WTC11 (cell line): ENCODE measurements at regions not wholly inside any gene's neighbourhood (a gene's known extent, or its start where the extent isn't known, plus 50 kb on each side); places are given as distances from the start of the nearest gene placed in this dataset.

Source experiments
- ATAC-seq: fragments of 200-7000 bp; cut with Tn5 transposase; 2 replicates; pipeline ENCODE4 v1.10.0; 2021; ENCODE audit warnings: mild to moderate bottlenecking, moderate library complexity
- CTCF ChIA-PET: fragments of 300-600 bp; sonication (Branson Sonifier 250); formaldehyde crosslinking; loops from one replicate; lab custom pipeline; 2021; ENCODE audit warnings: antibody characterized with exemption; lab: Charles Lee
- POLR2A ChIA-PET: fragments of 350-600 bp; sonication (Branson Sonifier 250); formaldehyde crosslinking; loops from one replicate; lab custom pipeline; 2021; ENCODE audit warnings: antibody characterized with exemption; lab: Charles Lee
- DNase-seq: peaks from one replicate; pipeline ENCODE4 v3.0.0; 2021; ENCODE audit warnings: low spot score
- H3K27ac Mint-ChIP-seq: 2 replicates; pipeline ENCODE4 v1.8.0; 2021; ENCODE audit warnings: mixed read lengths
- H3K27me3 Mint-ChIP-seq: 2 replicates; pipeline ENCODE4 v1.8.0; 2021; ENCODE audit warnings: low read depth, mild to moderate bottlenecking, moderate library complexity, mixed read lengths
- H3K36me3 Mint-ChIP-seq: 2 replicates; pipeline ENCODE4 v1.8.0; 2021; ENCODE audit warnings: mixed read lengths
- H3K4me1 Mint-ChIP-seq: 2 replicates; pipeline ENCODE4 v1.8.0; 2022; ENCODE audit warnings: mixed read lengths
- H3K4me3 Mint-ChIP-seq: 2 replicates; pipeline ENCODE4 v1.8.0; 2021; ENCODE audit warnings: mild to moderate bottlenecking, moderate library complexity, mixed read lengths
- H3K9me3 Mint-ChIP-seq: 2 replicates; pipeline ENCODE4 v1.8.0; 2021; ENCODE audit warnings: mixed read lengths
- ATF1 ChIP-seq: sonication (generic); formaldehyde crosslinking; IDR thresholded peaks from 2 replicates; pipeline ENCODE4 v1.8.1; 2023; ENCODE audit warnings: mild to moderate bottlenecking, moderate library complexity, missing genetic modification reagents
- ATF3 ChIP-seq: sonication (generic); formaldehyde crosslinking; conservative IDR thresholded peaks from 2 replicates; pipeline ENCODE4 v1.8.1; 2022; ENCODE audit warnings: mild to moderate bottlenecking, missing genetic modification reagents
- E2F5 ChIP-seq: sonication (generic); formaldehyde crosslinking; IDR thresholded peaks from 2 replicates; pipeline ENCODE4 v1.8.1; 2022; ENCODE audit warnings: mild to moderate bottlenecking, moderate library complexity, missing genetic modification reagents
- EMX1 ChIP-seq: fragments of 250-450 bp; sonication (Bioruptor Pico); IDR thresholded peaks from 2 replicates; pipeline ENCODE4 v1.8.0; 2021; ENCODE audit warnings: mild to moderate bottlenecking
- ESRRA ChIP-seq: sonication (generic); formaldehyde crosslinking; IDR thresholded peaks from 2 replicates; pipeline ENCODE4 v1.8.1; 2022; ENCODE audit warnings: mild to moderate bottlenecking, missing genetic modification reagents, borderline replicate concordance
- GABPB1 ChIP-seq: sonication (generic); formaldehyde crosslinking; IDR thresholded peaks from 2 replicates; pipeline ENCODE4 v1.8.1; 2023; ENCODE audit warnings: mild to moderate bottlenecking, missing genetic modification reagents
- HMGXB4 ChIP-seq: sonication (generic); formaldehyde crosslinking; IDR thresholded peaks from 2 replicates; pipeline ENCODE4 v1.8.1; 2023; ENCODE audit warnings: mild to moderate bottlenecking, moderate library complexity, missing genetic modification reagents
- MYBL2 ChIP-seq: sonication (generic); formaldehyde crosslinking; IDR thresholded peaks from 2 replicates; pipeline ENCODE4 v1.8.1; 2023; ENCODE audit warnings: mild to moderate bottlenecking, moderate library complexity, missing genetic modification reagents
- NFYB ChIP-seq: sonication (generic); formaldehyde crosslinking; conservative IDR thresholded peaks from 2 replicates; pipeline ENCODE4 v1.8.0; 2022; ENCODE audit warnings: low read depth, missing genetic modification reagents
- OVOL2 ChIP-seq: fragments of 250-450 bp; sonication (Bioruptor Pico); IDR thresholded peaks from 2 replicates; pipeline ENCODE4 v1.9.0; 2021; ENCODE audit warnings: mild to moderate bottlenecking, borderline replicate concordance
- SMAD4 ChIP-seq: sonication (generic); formaldehyde crosslinking; IDR thresholded peaks from 2 replicates; pipeline ENCODE4 v1.8.0; 2022; ENCODE audit warnings: mild to moderate bottlenecking, missing genetic modification reagents
- STAT6 ChIP-seq: sonication (generic); formaldehyde crosslinking; conservative IDR thresholded peaks from 2 replicates; pipeline ENCODE4 v1.8.1; 2023; ENCODE audit warnings: mild to moderate bottlenecking, low read depth, missing genetic modification reagents, moderate library complexity
- ZNF138 ChIP-seq: sonication (generic); formaldehyde crosslinking; conservative IDR thresholded peaks from 2 replicates; pipeline ENCODE4 v1.8.1; 2022; ENCODE audit warnings: mild to moderate bottlenecking, moderate library complexity, missing genetic modification reagents
- ZNF219 ChIP-seq: sonication (generic); formaldehyde crosslinking; IDR thresholded peaks from 2 replicates; pipeline ENCODE4 v1.8.0; 2023; ENCODE audit warnings: missing genetic modification reagents, mild to moderate bottlenecking, borderline replicate concordance
- ZNF317 ChIP-seq: sonication (generic); formaldehyde crosslinking; IDR thresholded peaks from 2 replicates; pipeline ENCODE4 v1.8.1; 2023; ENCODE audit warnings: low read depth, mild to moderate bottlenecking, moderate library complexity, missing genetic modification reagents, borderline replicate concordance
- ZNF512 ChIP-seq: sonication (generic); formaldehyde crosslinking; IDR thresholded peaks from 2 replicates; pipeline ENCODE4 v1.8.1; 2022; ENCODE audit warnings: missing genetic modification reagents, borderline replicate concordance

- H3K27me3 Mint-ChIP-seq, result no peaks in the 10 kb centered on the region
- peaks cover under 1% of the 10 kb centered on the region; the same call in 1 of the 2 replicates for H3K4me1 Mint-ChIP-seq
- H3K4me3 Mint-ChIP-seq, result no peak overlapping the region
- H3K27ac Mint-ChIP-seq, result no peak overlapping the region
- DNase-seq, result no peak
- CTCF ChIA-PET, result interaction anchor here (1.0 kb wide), 1 partner anchor 279 kb away, joined by 3 read pairs; no protein-coding TSS in a partner anchor
- POLR2A ChIA-PET, result no interaction called here
- no peak for ATAC-seq
- no peaks in the 10 kb centered on the region for H3K9me3 Mint-ChIP-seq
- no peaks in the 10 kb centered on the region for H3K36me3 Mint-ChIP-seq
- TF ChIP-seq ZNF138 (CRISPR knock-in tag), result no peak
- no peak for TF ChIP-seq OVOL2 (CRISPR knock-in tag)
- TF ChIP-seq EMX1 (CRISPR knock-in tag), result no peak
- TF ChIP-seq, all 79 proteins: peak for 0
These were observed 82.1 kb downstream of the DHCR7 start for GRCh38 chr11:71366076-71366475.

- TF ChIP-seq E2F5 (CRISPR knock-in tag) (no peak), ATF1 (CRISPR knock-in tag) (no peak)
- TF ChIP-seq, all 79 proteins: peak for 0
- Mint-ChIP-seq H3K4me1 (no peaks in the 10 kb centered on the region), H3K36me3 (no peaks in the 10 kb centered on the region), H3K27me3 (no peaks in the 10 kb centered on the region), H3K27ac (no peak overlapping the region), H3K4me3 (no peak overlapping the region), H3K9me3 (no peaks in the 10 kb centered on the region)
- ChIA-PET CTCF (interaction anchor here (1.0 kb wide), 1 partner anchor 279 kb away, joined by 3 read pairs; no protein-coding TSS in a partner anchor), POLR2A (no interaction called here)
- DNase-seq (no peak), ATAC-seq (no peak)
These were observed 82.6 kb downstream of the DHCR7 start for GRCh38 chr11:71365626-71366025.

GRCh38 chr11:71364806-71365205 lies 83.4 kb downstream of the DHCR7 start:
- Mint-ChIP-seq H3K36me3 (no peaks in the 10 kb centered on the region), H3K4me3 (no peak overlapping the region), H3K4me1 (no peaks in the 10 kb centered on the region), H3K9me3 (no peaks in the 10 kb centered on the region), H3K27ac (no peak overlapping the region), H3K27me3 (peaks cover 3% of the 10 kb centered on the region; the same call in 1 of the 2 replicates)
- ATAC-seq (no peak), DNase-seq (no peak)
- CTCF ChIA-PET, result no interaction called here
- POLR2A ChIA-PET, result no interaction called here
- TF ChIP-seq OVOL2 (CRISPR knock-in tag), result no peak
- TF ChIP-seq ATF1 (CRISPR knock-in tag), result no peak
- TF ChIP-seq SMAD4 (CRISPR knock-in tag), result no peak
- no peak for TF ChIP-seq HMGXB4
- TF ChIP-seq STAT6 (CRISPR knock-in tag), result no peak
- no peak for TF ChIP-seq NFYB (CRISPR knock-in tag)
- TF ChIP-seq ESRRA (CRISPR knock-in tag), result no peak
- TF ChIP-seq ATF3, result no peak
- TF ChIP-seq ZNF317 (CRISPR knock-in tag), result no peak
- TF ChIP-seq, all 79 proteins: peak for 0

- H3K9me3 Mint-ChIP-seq, result peaks cover 2% of the 10 kb centered on the region; the same call in 1 of the 2 replicates
- CTCF ChIA-PET, result no interaction called here
- H3K4me1 Mint-ChIP-seq, result no peaks in the 10 kb centered on the region
- DNase-seq (no peak), ATAC-seq (no peak)
- no peak overlapping the region for H3K4me3 Mint-ChIP-seq
- TF ChIP-seq ZNF219 (CRISPR knock-in tag), result no peak
- no peak for TF ChIP-seq ZNF512
- no peak for TF ChIP-seq GABPB1
- no peak for TF ChIP-seq MYBL2
- POLR2A ChIA-PET, result interaction anchor here (0.6 kb wide), 1 partner anchor 264 kb away, joined by 3 read pairs; no protein-coding TSS in a partner anchor
- no peaks in the 10 kb centered on the region for H3K36me3 Mint-ChIP-seq
- no peak overlapping the region for H3K27ac Mint-ChIP-seq
- H3K27me3 Mint-ChIP-seq, result peaks cover 7% of the 10 kb centered on the region
These were observed 84.0 kb downstream of the DHCR7 start for GRCh38 chr11:71364176-71364671.
